WTC11 (cell line): ENCODE measurements at regions not wholly inside any gene's neighbourhood (a gene's known extent, or its start where the extent isn't known, plus 50 kb on each side); places are given as distances from the start of the nearest gene placed in this dataset.

Experiments used
- ATAC-seq: fragments of 200-7000 bp; cut with Tn5 transposase; 2 replicates; pipeline ENCODE4 v1.10.0; 2021; ENCODE audit warnings: mild to moderate bottlenecking, moderate library complexity
- CTCF ChIA-PET: fragments of 300-600 bp; sonication (Branson Sonifier 250); formaldehyde crosslinking; loops from one replicate; lab custom pipeline; 2021; ENCODE audit warnings: antibody characterized with exemption; lab: Charles Lee
- POLR2A ChIA-PET: fragments of 350-600 bp; sonication (Branson Sonifier 250); formaldehyde crosslinking; loops from one replicate; lab custom pipeline; 2021; ENCODE audit warnings: antibody characterized with exemption; lab: Charles Lee
- DNase-seq: peaks from one replicate; pipeline ENCODE4 v3.0.0; 2021; ENCODE audit warnings: low spot score
- H3K27ac Mint-ChIP-seq: 2 replicates; pipeline ENCODE4 v1.8.0; 2021; ENCODE audit warnings: mixed read lengths
- H3K27me3 Mint-ChIP-seq: 2 replicates; pipeline ENCODE4 v1.8.0; 2021; ENCODE audit warnings: low read depth, mild to moderate bottlenecking, moderate library complexity, mixed read lengths
- H3K36me3 Mint-ChIP-seq: 2 replicates; pipeline ENCODE4 v1.8.0; 2021; ENCODE audit warnings: mixed read lengths
- H3K4me1 Mint-ChIP-seq: 2 replicates; pipeline ENCODE4 v1.8.0; 2022; ENCODE audit warnings: mixed read lengths
- H3K4me3 Mint-ChIP-seq: 2 replicates; pipeline ENCODE4 v1.8.0; 2021; ENCODE audit warnings: mild to moderate bottlenecking, moderate library complexity, mixed read lengths
- H3K9me3 Mint-ChIP-seq: 2 replicates; pipeline ENCODE4 v1.8.0; 2021; ENCODE audit warnings: mixed read lengths
- AR ChIP-seq: fragments of 250-450 bp; sonication (Bioruptor Pico); IDR thresholded peaks from 2 replicates; pipeline ENCODE4 v1.9.0; 2021; ENCODE audit warnings: mild to moderate bottlenecking
- CTCF ChIP-seq: fragments of 200-600 bp; IDR thresholded peaks from 2 replicates; pipeline ENCODE4 v1.8.0; 2022; ENCODE audit warnings: antibody characterized with exemption
- ELF4 ChIP-seq: sonication (generic); formaldehyde crosslinking; IDR thresholded peaks from 2 replicates; pipeline ENCODE4 v1.8.1; 2022; ENCODE audit warnings: low read depth, mild to moderate bottlenecking, moderate library complexity, missing genetic modification reagents
- EMX1 ChIP-seq: fragments of 250-450 bp; sonication (Bioruptor Pico); IDR thresholded peaks from 2 replicates; pipeline ENCODE4 v1.8.0; 2021; ENCODE audit warnings: mild to moderate bottlenecking
- FOXJ3 ChIP-seq: sonication (generic); formaldehyde crosslinking; IDR thresholded peaks from 2 replicates; pipeline ENCODE4 v1.9.0; 2021; ENCODE audit warnings: missing genetic modification reagents, mild to moderate bottlenecking, borderline replicate concordance
- FOXP1 ChIP-seq: sonication (generic); formaldehyde crosslinking; IDR thresholded peaks from 2 replicates; pipeline ENCODE4 v1.8.0; 2022; ENCODE audit warnings: missing genetic modification reagents, mild to moderate bottlenecking, moderate library complexity, borderline replicate concordance
- FOXP4 ChIP-seq: sonication (generic); formaldehyde crosslinking; IDR thresholded peaks from 2 replicates; pipeline ENCODE4 v1.8.0; 2022; ENCODE audit warnings: mild to moderate bottlenecking, missing genetic modification reagents
- HMGA2 ChIP-seq: fragments of 250-450 bp; sonication (Bioruptor Pico); IDR thresholded peaks from 2 replicates; pipeline ENCODE4 v1.4.0; 2021; ENCODE audit warnings: mild to moderate bottlenecking, moderate library complexity
- IRF2 ChIP-seq: sonication (generic); formaldehyde crosslinking; IDR thresholded peaks from 2 replicates; pipeline ENCODE4 v1.8.0; 2022; ENCODE audit warnings: low read depth, missing genetic modification reagents, borderline replicate concordance
- JUN ChIP-seq: sonication (generic); formaldehyde crosslinking; IDR thresholded peaks from 2 replicates; pipeline ENCODE4 v1.8.0; 2023; ENCODE audit warnings: mild to moderate bottlenecking, missing genetic modification reagents
- MAX ChIP-seq: sonication (generic); formaldehyde crosslinking; IDR thresholded peaks from 2 replicates; pipeline ENCODE4 v1.8.0; 2022; ENCODE audit warnings: mild to moderate bottlenecking, missing genetic modification reagents
- MLX ChIP-seq: sonication (generic); formaldehyde crosslinking; IDR thresholded peaks from 2 replicates; pipeline ENCODE4 v1.8.1; 2023; ENCODE audit warnings: mild to moderate bottlenecking, missing genetic modification reagents, moderate library complexity
- NFE2L1 ChIP-seq: sonication (generic); formaldehyde crosslinking; IDR thresholded peaks from 2 replicates; pipeline ENCODE4 v1.8.1; 2023; ENCODE audit warnings: missing genetic modification reagents
- NFYB ChIP-seq: sonication (generic); formaldehyde crosslinking; conservative IDR thresholded peaks from 2 replicates; pipeline ENCODE4 v1.8.0; 2022; ENCODE audit warnings: low read depth, missing genetic modification reagents
- NR1H2 ChIP-seq: sonication (generic); formaldehyde crosslinking; IDR thresholded peaks from 2 replicates; pipeline ENCODE4 v1.9.0; 2021; ENCODE audit warnings: mild to moderate bottlenecking, moderate library complexity, missing genetic modification reagents
- NR2C2 ChIP-seq: sonication (generic); formaldehyde crosslinking; IDR thresholded peaks from 2 replicates; pipeline ENCODE4 v1.8.0; 2022; ENCODE audit warnings: mild to moderate bottlenecking, missing genetic modification reagents
- RORB ChIP-seq: fragments of 250-450 bp; sonication (Bioruptor Pico); IDR thresholded peaks from 2 replicates; pipeline ENCODE4 v1.9.0; 2021; ENCODE audit warnings: mild to moderate bottlenecking
- SMAD4 ChIP-seq: sonication (generic); formaldehyde crosslinking; IDR thresholded peaks from 2 replicates; pipeline ENCODE4 v1.8.0; 2022; ENCODE audit warnings: mild to moderate bottlenecking, missing genetic modification reagents
- SP1 ChIP-seq: sonication (generic); formaldehyde crosslinking; conservative IDR thresholded peaks from 2 replicates; pipeline ENCODE4 v1.8.1; 2022; ENCODE audit warnings: missing genetic modification reagents
- TEAD4 ChIP-seq: sonication (generic); formaldehyde crosslinking; IDR thresholded peaks from 2 replicates; pipeline ENCODE4 v1.8.0; 2022; ENCODE audit warnings: mild to moderate bottlenecking, missing genetic modification reagents
- TP53 ChIP-seq: sonication (generic); formaldehyde crosslinking; IDR thresholded peaks from 2 replicates; pipeline ENCODE4 v1.8.1; 2023; ENCODE audit warnings: mild to moderate bottlenecking, missing genetic modification reagents
- ZBTB43 ChIP-seq: sonication (generic); formaldehyde crosslinking; IDR thresholded peaks from 2 replicates; pipeline ENCODE4 v1.8.1; 2023; ENCODE audit warnings: mild to moderate bottlenecking, missing genetic modification reagents
- ZNF121 ChIP-seq: sonication (generic); formaldehyde crosslinking; IDR thresholded peaks from 2 replicates; pipeline ENCODE4 v1.8.0; 2023; ENCODE audit warnings: missing genetic modification reagents
- ZNF219 ChIP-seq: sonication (generic); formaldehyde crosslinking; IDR thresholded peaks from 2 replicates; pipeline ENCODE4 v1.8.0; 2023; ENCODE audit warnings: missing genetic modification reagents, mild to moderate bottlenecking, borderline replicate concordance
- ZNF281 ChIP-seq: sonication (generic); formaldehyde crosslinking; IDR thresholded peaks from 2 replicates; pipeline ENCODE4 v1.8.0; 2023; ENCODE audit warnings: mild to moderate bottlenecking, missing genetic modification reagents

- TF ChIP-seq FOXP4 (CRISPR knock-in tag) (no peak), SMAD4 (CRISPR knock-in tag) (no peak), NR2C2 (CRISPR knock-in tag) (no peak), ZNF219 (no peak), IRF2 (CRISPR knock-in tag) (no peak), NR1H2 (CRISPR knock-in tag) (no peak), ELF4 (CRISPR knock-in tag) (no peak), CTCF (no peak), MLX (CRISPR knock-in tag) (no peak), ZBTB43 (CRISPR knock-in tag) (no peak)
Measured at GRCh38 chr4:104901961-104902605, 244.6 kb upstream of the TET2 start (continued).

- H3K4me1 Mint-ChIP-seq, result peaks cover 4% of the 10 kb centered on the region; the same call in 1 of the 2 replicates
- H3K36me3 Mint-ChIP-seq, result no peaks in the 10 kb centered on the region
- H3K27ac Mint-ChIP-seq, result no peak overlapping the region
- ATAC-seq, result no peak
- DNase-seq, result no peak
- no peak overlapping the region for H3K4me3 Mint-ChIP-seq
- H3K27me3 Mint-ChIP-seq, result peaks cover 89% of the 10 kb centered on the region
- ChIA-PET CTCF (no interaction called here), POLR2A (no interaction called here)
- H3K9me3 Mint-ChIP-seq, result no peaks in the 10 kb centered on the region
- TF ChIP-seq NFE2L1 (CRISPR knock-in tag) (no peak), EMX1 (CRISPR knock-in tag) (no peak), RORB (CRISPR knock-in tag) (no peak), FOXJ3 (CRISPR knock-in tag) (no peak), FOXP4 (CRISPR knock-in tag) (no peak), ZNF281 (CRISPR knock-in tag) (no peak), MAX (CRISPR knock-in tag) (no peak), JUN (no peak), SP1 (CRISPR knock-in tag) (no peak), ZNF121 (CRISPR knock-in tag) (no peak), FOXP1 (CRISPR knock-in tag) (no peak), NFYB (CRISPR knock-in tag) (no peak), TEAD4 (no peak), HMGA2 (CRISPR knock-in tag) (no peak), TP53 (CRISPR knock-in tag) (no peak), AR (no peak)
Measured at GRCh38 chr4:104905065-104905464, 241.6 kb upstream of the TET2 start.
